Left ventricle myocardium inferior (tissue), 1 donor: ENCODE measurements at regions not wholly inside any gene's neighbourhood (a gene's known extent, or its start where the extent isn't known, plus 50 kb on each side); places are given as distances from the start of the nearest gene placed in this dataset.

Source experiments
- DNase-seq: peaks from one replicate; pipeline ENCODE4 v3.0.0-alpha.2; 2020
- H3K27ac ChIP-seq: fragments of 200-600 bp; replicated peaks from 2 replicates; pipeline ENCODE4 v1.8.0; 2021
- H3K27me3 ChIP-seq: fragments of 200-600 bp; 2 replicates; pipeline ENCODE4 v1.8.0; 2021; ENCODE audit warnings: low read depth
- H3K36me3 ChIP-seq: fragments of 200-600 bp; 2 replicates; pipeline ENCODE4 v1.8.0; 2021
- H3K4me1 ChIP-seq: fragments of 200-600 bp; 2 replicates; pipeline ENCODE4 v1.8.0; 2021
- H3K4me3 ChIP-seq: fragments of 200-600 bp; 2 replicates; pipeline ENCODE4 v1.8.0; 2021; ENCODE audit warnings: mild to moderate bottlenecking, moderate library complexity
- H3K9me3 ChIP-seq: fragments of 200-600 bp; replicated peaks from 2 replicates; pipeline ENCODE4 v1.8.0; 2021
- intact Hi-C: fragments of 100-400 bp; cut with micrococcal nuclease; formaldehyde crosslinking; loops from one replicate; pipeline ENCODE4 v1.11.0; 2022
- TF ChIP-seq, protein P1 (sequence below): fragments of 200-600 bp; IDR thresholded peaks from 2 replicates; pipeline ENCODE4 v1.8.0; 2021; ENCODE audit warnings: antibody characterized with exemption, mild to moderate bottlenecking, borderline replicate concordance
- donor health status: DM: no; HTN: yes; CAD: no; lungs with severe emphysema.

- TF ChIP-seq, protein P1, sequence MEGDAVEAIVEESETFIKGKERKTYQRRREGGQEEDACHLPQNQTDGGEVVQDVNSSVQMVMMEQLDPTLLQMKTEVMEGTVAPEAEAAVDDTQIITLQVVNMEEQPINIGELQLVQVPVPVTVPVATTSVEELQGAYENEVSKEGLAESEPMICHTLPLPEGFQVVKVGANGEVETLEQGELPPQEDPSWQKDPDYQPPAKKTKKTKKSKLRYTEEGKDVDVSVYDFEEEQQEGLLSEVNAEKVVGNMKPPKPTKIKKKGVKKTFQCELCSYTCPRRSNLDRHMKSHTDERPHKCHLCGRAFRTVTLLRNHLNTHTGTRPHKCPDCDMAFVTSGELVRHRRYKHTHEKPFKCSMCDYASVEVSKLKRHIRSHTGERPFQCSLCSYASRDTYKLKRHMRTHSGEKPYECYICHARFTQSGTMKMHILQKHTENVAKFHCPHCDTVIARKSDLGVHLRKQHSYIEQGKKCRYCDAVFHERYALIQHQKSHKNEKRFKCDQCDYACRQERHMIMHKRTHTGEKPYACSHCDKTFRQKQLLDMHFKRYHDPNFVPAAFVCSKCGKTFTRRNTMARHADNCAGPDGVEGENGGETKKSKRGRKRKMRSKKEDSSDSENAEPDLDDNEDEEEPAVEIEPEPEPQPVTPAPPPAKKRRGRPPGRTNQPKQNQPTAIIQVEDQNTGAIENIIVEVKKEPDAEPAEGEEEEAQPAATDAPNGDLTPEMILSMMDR = no peak
- H3K36me3 ChIP-seq = no peaks in the 10 kb centered on the region
- no peak overlapping the region for H3K27ac ChIP-seq
- H3K4me3 ChIP-seq = no peak overlapping the region
- peaks cover 2% of the 10 kb centered on the region for H3K9me3 ChIP-seq
- intact Hi-C loops = no loop called here
- peaks cover 70% of the 10 kb centered on the region for H3K27me3 ChIP-seq
- H3K4me1 ChIP-seq = no peaks in the 10 kb centered on the region
- DNase-seq = no peak
These were observed 77.0 kb upstream of the ZNF507 start for GRCh38 chr19:32268381-32268780.

DNA sequence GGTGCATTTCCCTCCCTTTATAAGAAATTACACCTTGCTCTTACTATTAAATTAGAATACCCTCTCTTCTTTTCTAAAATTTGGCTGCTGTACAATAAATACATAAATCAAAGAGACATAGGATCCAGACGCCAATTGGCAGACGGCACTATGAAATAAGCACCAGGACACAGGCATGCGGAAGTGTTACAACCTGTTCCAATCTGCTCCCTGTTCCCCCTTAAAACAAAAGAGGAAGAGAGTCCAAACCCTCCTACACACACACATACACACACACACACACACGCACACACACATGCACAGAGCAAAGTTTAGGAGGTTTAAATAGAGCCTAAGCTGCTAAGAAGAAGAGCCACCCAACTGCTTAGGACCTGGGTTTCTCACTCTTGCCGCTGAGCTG lies 75.6 kb upstream of the ZNF507 start:
- H3K4me3 ChIP-seq = no peak overlapping the region
- peaks cover 56% of the 10 kb centered on the region for H3K27me3 ChIP-seq
- TF ChIP-seq, protein P1 = no peak
- no peaks in the 10 kb centered on the region for H3K4me1 ChIP-seq
- H3K36me3 ChIP-seq = no peaks in the 10 kb centered on the region
- intact Hi-C loops = no loop called here
- no peak overlapping the region for H3K27ac ChIP-seq
- no peak for DNase-seq
- H3K9me3 ChIP-seq = peaks cover 16% of the 10 kb centered on the region

DNA sequence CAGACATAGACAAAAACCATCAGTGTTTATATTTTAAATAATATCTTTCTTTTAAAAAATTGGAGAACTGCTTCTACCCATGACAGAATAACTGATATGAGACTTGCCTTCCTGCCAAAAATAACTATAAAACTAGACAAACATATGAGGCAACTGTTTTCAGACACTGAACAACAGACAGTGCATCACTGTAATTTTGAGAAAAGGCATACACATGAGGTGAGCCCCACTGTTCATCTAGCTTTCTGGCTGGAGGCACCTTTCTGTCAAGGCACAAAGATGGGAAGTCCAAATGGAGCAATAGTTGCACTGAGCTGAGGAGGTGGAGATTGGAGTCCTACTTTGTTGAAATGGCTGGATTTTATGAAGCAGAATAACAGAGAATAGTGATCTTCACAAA lies 71.9 kb upstream of the ZNF507 start:
- no peak for DNase-seq
- Histone ChIP-seq H3K36me3 (no peaks in the 10 kb centered on the region), H3K4me1 (no peaks in the 10 kb centered on the region), H3K9me3 (peaks cover 16% of the 10 kb centered on the region), H3K27me3 (peaks cover 35% of the 10 kb centered on the region), H3K4me3 (no peak overlapping the region), H3K27ac (no peak overlapping the region)
- intact Hi-C loops = no loop called here
- TF ChIP-seq, protein P1 = no peak

DNA sequence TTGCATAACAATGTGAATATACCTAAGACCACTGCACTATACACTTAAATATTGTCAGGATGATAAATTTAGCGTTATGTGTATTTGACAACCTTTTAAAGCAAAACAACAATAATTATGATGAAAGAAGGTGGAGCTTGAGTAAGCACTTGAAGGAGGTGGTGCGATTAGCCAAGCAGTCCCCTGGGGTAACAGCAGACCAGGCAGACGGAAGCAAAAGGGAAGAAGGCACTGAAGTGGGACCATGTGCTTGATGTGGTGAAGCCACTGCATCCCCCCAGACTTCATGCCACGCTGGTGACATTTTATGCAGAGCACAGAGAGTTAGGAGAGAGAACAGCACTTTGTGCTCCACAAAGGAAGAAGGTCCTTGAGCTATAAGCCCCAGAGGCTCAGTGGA lies 58.3 kb upstream of the ZNF507 start:
- H3K27me3 ChIP-seq = peaks cover 56% of the 10 kb centered on the region
- peak overlapping the region; percentile 19 for H3K4me3 ChIP-seq
- intact Hi-C loops = no loop called here
- no peak for DNase-seq
- TF ChIP-seq, protein P1 = no peak
- peak overlapping the region; percentile 67 for H3K27ac ChIP-seq
- H3K4me1 ChIP-seq = peaks cover 8% of the 10 kb centered on the region
- no peaks in the 10 kb centered on the region for H3K36me3 ChIP-seq
- H3K9me3 ChIP-seq = no peaks in the 10 kb centered on the region

DNA sequence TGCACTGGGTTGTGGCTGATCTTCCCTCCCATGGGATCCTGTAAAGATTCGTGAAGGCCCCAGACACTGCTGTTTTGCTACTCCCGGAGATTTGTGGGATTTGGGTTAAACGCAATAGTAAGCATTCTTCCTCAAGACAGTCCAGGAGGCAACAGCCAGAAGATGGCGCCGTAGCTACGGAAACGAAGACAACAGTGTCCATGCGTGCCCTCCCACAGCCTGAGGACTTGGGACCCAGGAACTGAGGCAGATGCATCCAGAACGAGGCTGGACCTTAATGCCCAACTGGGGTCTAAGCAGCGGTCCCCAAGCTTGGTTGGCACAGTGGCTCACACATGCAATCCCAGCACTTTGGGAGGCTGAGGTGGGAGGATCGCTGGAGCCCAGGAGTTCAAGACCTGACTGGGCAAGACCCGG lies 57.6 kb upstream of the ZNF507 start:
- peaks cover 56% of the 10 kb centered on the region for H3K27me3 ChIP-seq
- DNase-seq = peak; percentile 72
- H3K4me1 ChIP-seq = peaks cover 8% of the 10 kb centered on the region
- no peaks in the 10 kb centered on the region for H3K9me3 ChIP-seq
- intact Hi-C loops = no loop called here
- peak overlapping the region; percentile 19 for H3K4me3 ChIP-seq
- no peaks in the 10 kb centered on the region for H3K36me3 ChIP-seq
- TF ChIP-seq, protein P1 = peak; percentile 62
- H3K27ac ChIP-seq = peak overlapping the region; percentile 67
